HEK293T (cell line): ENCODE measurements at regions not wholly inside any gene's neighbourhood (a gene's known extent, or its start where the extent isn't known, plus 50 kb on each side); places are given as distances from the start of the nearest gene placed in this dataset.

Experiments used
- BHLHE40 ChIP-seq: fragments of 450-650 bp; IDR thresholded peaks from 2 replicates; pipeline ENCODE4 v1.6.1; 2016; ENCODE audit warnings: mild to moderate bottlenecking, moderate library complexity, borderline replicate concordance
- ELF4 ChIP-seq: fragments of 450-650 bp; IDR thresholded peaks from 2 replicates; pipeline ENCODE4 v1.6.1; 2017; ENCODE audit warnings: antibody characterized with exemption
- FOXA1 ChIP-seq: fragments of 450-650 bp; IDR thresholded peaks from 2 replicates; pipeline ENCODE4 v1.6.1; 2016; ENCODE audit warnings: mild to moderate bottlenecking
- FOXK2 ChIP-seq: fragments of 450-650 bp; IDR thresholded peaks from 2 replicates; pipeline ENCODE4 v1.6.1; 2016; ENCODE audit warnings: mild to moderate bottlenecking
- FOXM1 ChIP-seq: fragments of 450-650 bp; IDR thresholded peaks from 2 replicates; pipeline ENCODE4 v1.6.1; 2017; ENCODE audit warnings: mild to moderate bottlenecking, borderline replicate concordance
- HDGF ChIP-seq: fragments of 450-650 bp; IDR thresholded peaks from 2 replicates; pipeline ENCODE4 v1.6.1; 2017; ENCODE audit warnings: antibody characterized with exemption, borderline replicate concordance
- L3MBTL2 ChIP-seq: fragments of 450-650 bp; conservative IDR thresholded peaks from 2 replicates; pipeline ENCODE4 v1.6.1; 2016; ENCODE audit warnings: mild to moderate bottlenecking
- LEF1 ChIP-seq: fragments of 450-650 bp; IDR thresholded peaks from 2 replicates; pipeline ENCODE4 v1.6.1; 2017; ENCODE audit warnings: mild to moderate bottlenecking, borderline replicate concordance
- SP1 ChIP-seq: fragments of 450-650 bp; IDR thresholded peaks from 2 replicates; pipeline ENCODE4 v1.6.1; 2017
- SUZ12 ChIP-seq: fragments of 450-650 bp; IDR thresholded peaks from 2 replicates; pipeline ENCODE4 v1.6.1; 2016; ENCODE audit warnings: mild to moderate bottlenecking
- TARDBP ChIP-seq: fragments of 450-650 bp; IDR thresholded peaks from 2 replicates; pipeline ENCODE4 v1.6.1; 2016
- ZNF384 ChIP-seq: fragments of 450-650 bp; IDR thresholded peaks from 2 replicates; pipeline ENCODE4 v1.6.1; 2016

GRCh38 chr6:44670146-44670545, 282.6 kb downstream of the CDC5L start:
- TF ChIP-seq SUZ12: no peak
- no peak for TF ChIP-seq ELF4
- TF ChIP-seq SP1: no peak
- TF ChIP-seq FOXA1: no peak
- TF ChIP-seq L3MBTL2: no peak
- no peak for TF ChIP-seq LEF1
- TF ChIP-seq ZNF384: no peak
- TF ChIP-seq FOXK2: no peak
- no peak for TF ChIP-seq HDGF
- TF ChIP-seq TARDBP: no peak
- TF ChIP-seq FOXM1: no peak
- TF ChIP-seq BHLHE40: no peak
